Uterus (tissue), 2 donors: ENCODE measurements at regions not wholly inside any gene's neighbourhood (a gene's known extent, or its start where the extent isn't known, plus 50 kb on each side); places are given as distances from the start of the nearest gene placed in this dataset.

Experiments used
- POLR2A ChIP-seq, 2 donors: fragments of 450-650 bp; IDR thresholded peaks; one replicate each; pipeline ENCODE4 v1.6.1; 2016; ENCODE audit warnings: antibody characterized with exemption in 2 of 2, mild to moderate bottlenecking in 1 of 2, moderate library complexity in 1 of 2
- TF ChIP-seq, protein P1 (sequence below), 4 experiments: fragments of 200-600 bp in 2 of 4; fragments of 450-650 bp in 2 of 4; sonication (generic) in 2 of 4; IDR thresholded peaks; one replicate each; pipeline ENCODE4 v1.5.1; 2016 to 2019; ENCODE audit warnings: antibody characterized with exemption in 4 of 4, mild to moderate bottlenecking in 2 of 4, moderate library complexity in 1 of 4

DNA sequence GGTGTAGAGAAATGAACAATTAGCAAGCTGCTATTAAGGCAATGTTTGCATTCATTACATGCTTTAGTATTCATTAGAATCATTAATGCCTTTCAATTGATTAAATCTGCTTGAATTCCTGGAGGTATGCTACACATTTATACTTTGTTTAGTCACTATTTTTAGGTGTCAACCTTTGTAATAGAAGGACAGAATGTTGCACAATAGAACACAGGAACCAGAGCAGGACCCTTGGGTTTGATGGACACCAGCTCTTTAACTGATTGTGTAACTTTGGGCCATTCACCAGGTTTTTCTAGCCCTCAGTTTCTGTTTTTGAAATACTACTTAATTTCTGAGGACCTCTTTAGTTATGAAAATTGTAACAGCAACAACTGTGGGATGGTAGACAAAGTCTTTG lies 317.6 kb upstream of the UMPS start:
- TF ChIP-seq POLR2A (IDR thresholded peaks at IDR 0.05): no peak
- TF ChIP-seq, protein P1, sequence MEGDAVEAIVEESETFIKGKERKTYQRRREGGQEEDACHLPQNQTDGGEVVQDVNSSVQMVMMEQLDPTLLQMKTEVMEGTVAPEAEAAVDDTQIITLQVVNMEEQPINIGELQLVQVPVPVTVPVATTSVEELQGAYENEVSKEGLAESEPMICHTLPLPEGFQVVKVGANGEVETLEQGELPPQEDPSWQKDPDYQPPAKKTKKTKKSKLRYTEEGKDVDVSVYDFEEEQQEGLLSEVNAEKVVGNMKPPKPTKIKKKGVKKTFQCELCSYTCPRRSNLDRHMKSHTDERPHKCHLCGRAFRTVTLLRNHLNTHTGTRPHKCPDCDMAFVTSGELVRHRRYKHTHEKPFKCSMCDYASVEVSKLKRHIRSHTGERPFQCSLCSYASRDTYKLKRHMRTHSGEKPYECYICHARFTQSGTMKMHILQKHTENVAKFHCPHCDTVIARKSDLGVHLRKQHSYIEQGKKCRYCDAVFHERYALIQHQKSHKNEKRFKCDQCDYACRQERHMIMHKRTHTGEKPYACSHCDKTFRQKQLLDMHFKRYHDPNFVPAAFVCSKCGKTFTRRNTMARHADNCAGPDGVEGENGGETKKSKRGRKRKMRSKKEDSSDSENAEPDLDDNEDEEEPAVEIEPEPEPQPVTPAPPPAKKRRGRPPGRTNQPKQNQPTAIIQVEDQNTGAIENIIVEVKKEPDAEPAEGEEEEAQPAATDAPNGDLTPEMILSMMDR (IDR thresholded peaks at IDR 0.05): no peak
